HEK293T (cell line): ENCODE measurements at regions not wholly inside any gene's neighbourhood (a gene's known extent, or its start where the extent isn't known, plus 50 kb on each side); places are given as distances from the start of the nearest gene placed in this dataset.

ENCODE experiments used
- ELF4 ChIP-seq: fragments of 450-650 bp; IDR thresholded peaks from 2 replicates; pipeline ENCODE4 v1.6.1; 2017; ENCODE audit warnings: antibody characterized with exemption
- LEF1 ChIP-seq: fragments of 450-650 bp; IDR thresholded peaks from 2 replicates; pipeline ENCODE4 v1.6.1; 2017; ENCODE audit warnings: mild to moderate bottlenecking, borderline replicate concordance

GRCh38 chr3:4904811-4905695 lies 74.2 kb upstream of the BHLHE40 start:
- TF ChIP-seq ELF4 (no peak), LEF1 (no peak)
